HuH-7.5 (cell line): ENCODE measurements at regions not wholly inside any gene's neighbourhood (a gene's known extent, or its start where the extent isn't known, plus 50 kb on each side); places are given as distances from the start of the nearest gene placed in this dataset.
"Not testable (repeated sequence)": the region's sequence is repeated elsewhere in the genome, so short reads cannot be mapped to it uniquely, and the experiment has no call there.

ENCODE experiments used
- DNase-seq: peaks from one replicate; pipeline ENCODE4 v3.0.0; 2011; ENCODE audit warnings: low spot score

GRCh38 chr7:1342090-1342640, 109.5 kb downstream of the UNCX start:
- DNase-seq: no peak

DNA sequence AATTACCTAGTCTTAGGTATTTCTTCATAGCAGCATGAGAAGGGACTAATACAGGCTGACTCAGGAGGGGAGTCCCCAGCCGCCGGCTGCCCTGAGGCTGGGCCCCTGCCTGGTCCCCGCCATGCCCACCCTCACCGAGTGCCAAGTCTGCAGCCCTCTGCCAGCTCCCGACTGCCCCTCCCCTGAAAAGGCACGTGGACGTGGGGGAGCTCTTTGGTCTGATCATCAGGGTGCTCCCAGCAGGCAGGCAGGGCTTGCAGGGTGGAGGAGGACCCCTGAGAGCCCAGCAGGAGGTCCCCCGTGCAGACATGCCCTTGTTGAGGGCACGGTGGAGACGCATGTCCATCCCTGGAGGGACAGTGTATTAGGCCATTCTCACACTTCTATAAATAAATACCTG, 110.9 kb downstream of the UNCX start:
- DNase-seq: no peak

DNA sequence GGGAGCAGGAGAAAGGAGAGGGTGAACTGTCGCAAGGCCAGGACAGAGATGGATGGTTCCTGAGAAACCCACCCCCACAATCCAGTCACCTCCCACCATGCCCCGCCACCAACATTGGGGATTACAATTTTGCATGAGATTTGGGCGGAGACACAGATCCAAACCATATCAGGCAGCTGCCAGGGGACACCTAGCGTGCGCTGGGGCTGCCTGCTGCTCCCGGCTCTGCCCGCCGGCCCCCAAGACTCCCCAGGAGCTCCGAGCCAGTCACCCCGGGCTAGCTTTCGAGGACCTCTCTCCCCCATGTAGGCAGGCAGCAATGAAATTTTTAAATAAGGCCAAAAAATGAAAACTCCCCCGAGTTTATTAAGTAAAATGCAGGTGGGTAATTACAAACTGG, 111.7 kb downstream of the UNCX start:
- DNase-seq: no peak

DNA sequence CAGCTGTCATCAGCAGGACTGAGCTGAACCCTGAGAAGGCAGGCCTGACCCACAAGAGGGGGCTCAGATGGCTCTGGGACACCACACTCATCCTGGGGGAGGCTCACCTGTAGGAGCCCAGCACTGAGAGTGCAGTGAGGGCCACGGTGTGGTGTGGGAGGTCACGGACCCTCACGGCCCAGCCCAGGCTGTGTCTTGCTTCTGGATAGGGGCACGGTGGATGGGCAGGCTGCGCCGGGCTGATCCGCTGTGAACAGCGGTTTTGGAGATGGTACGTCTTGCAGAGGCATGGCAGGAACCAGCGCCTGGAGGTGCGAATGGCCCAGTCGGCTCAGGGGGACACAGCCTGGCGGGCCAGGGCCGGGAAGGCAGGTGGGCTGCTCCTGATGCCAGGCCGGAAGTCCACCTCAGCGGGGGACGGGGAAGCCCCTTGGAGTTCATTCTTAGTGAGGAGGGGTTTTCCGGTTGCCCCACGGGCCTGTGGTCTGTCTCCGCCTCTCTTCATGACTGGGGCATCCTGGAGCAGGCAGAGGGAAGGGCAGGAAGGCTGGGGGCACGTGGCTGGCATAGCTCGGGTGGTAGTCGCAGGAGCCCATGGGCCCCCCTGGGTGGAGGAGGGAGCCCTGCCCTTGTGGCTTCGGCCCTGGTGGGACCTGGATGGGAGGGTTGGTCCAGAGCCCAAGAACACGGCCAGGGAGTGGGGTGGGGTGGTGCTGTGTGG, 112.5 kb downstream of the UNCX start:
- DNase-seq: no peak

- DNase-seq: no peak
Measured at GRCh38 chr7:1345796-1346755, 113.2 kb downstream of the MICALL2 start.

DNA sequence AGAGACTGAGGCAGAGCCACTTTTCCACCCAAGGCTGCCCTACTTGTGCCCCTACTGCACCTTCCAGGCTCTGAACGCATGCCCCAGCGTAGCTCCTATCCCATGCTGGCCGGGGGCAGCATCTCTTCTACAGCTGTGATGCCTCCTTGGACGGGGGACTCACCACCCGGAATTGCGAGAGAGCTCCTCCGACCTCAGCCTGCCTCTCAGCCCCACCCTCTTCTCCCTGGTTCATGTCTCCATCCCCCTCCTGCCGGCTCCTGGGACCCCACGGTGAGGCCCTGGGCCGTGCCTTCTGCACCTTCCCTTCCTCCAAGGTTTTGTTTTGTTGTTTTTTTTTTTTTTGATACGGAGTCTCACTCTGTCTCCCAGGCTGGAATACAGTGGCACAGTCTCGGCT, 112.4 kb downstream of the MICALL2 start:
- no peak for DNase-seq

DNA sequence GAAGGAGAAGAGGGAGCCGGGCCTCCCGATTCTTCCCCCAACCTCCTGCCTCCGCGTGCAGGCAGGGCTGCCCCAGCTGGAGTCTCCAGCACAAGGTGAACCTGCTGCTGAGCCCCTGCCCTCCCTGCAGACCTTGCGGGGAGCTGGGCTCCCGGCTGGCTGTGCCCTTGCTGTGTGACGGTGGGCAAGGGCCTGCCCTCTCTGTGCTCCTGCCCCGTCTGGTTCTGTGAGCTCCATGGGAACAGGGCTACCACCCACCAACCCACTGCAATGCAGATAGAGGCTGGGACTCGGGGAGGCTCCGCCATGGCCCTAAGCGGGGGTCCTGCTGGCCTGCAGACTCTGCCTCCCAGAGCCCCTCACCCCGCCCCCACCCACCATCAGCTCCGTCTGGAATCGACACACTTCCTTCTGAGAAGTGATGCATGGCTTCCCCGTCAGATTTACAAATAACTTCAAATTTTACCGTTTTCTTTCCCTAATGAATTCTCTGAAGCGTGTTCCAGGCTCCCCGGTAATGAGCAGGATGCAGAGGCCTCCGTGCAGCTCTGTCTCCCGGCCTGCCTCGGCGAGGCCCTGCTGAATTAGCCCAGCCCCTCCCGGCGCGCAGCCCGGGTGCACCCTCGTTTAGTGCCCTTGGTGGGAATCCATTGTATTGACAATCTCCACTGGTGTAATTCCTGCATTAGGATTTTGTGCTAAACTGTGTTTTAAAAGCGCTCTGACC, 111.0 kb downstream of the MICALL2 start:
- no peak for DNase-seq

GRCh38 chr7:1348823-1349335, 110.4 kb downstream of the MICALL2 start:
- DNase-seq: no peak

GRCh38 chr7:1349351-1349761, 109.9 kb downstream of the MICALL2 start:
- DNase-seq: no peak

DNA sequence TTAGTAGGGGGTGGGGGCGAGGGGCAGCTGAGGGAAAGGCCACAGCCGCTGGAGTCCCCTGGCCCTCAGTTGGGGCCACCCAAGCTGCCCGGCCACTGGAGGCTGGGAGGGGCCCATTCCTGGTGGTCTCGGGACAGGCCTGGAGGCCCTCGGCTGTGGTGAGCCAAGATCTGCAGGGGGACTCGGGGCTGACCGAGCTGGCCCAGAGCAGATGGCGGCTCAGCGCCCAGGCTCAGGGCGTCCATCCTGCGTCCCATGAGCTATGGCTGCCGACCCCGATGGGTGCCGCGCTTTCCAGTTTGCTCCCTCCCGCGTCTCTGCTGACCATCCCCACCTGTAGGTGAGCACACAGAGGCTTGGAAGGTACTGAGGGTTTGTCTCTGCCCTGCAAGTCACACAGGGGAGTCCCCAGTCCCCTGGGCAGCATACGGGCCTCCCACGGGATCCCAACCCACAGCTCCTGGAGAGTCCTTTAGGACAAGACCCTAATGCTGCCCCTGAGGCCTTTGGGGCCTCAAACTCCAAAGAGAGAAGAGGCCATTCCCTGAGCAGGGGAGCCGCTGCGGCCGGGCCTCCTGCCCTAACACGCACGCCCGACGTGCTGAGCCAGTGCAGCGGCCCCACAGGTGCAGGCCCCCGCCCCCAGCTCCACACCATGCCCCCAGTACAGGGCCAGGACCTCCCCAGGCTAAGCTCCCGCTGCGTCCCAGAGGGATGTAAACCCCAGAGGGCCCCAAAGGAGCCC, 107.2 kb downstream of the MICALL2 start:
- no peak for DNase-seq

GRCh38 chr7:1352656-1353271, 106.5 kb downstream of the MICALL2 start:
- no peak for DNase-seq

DNA sequence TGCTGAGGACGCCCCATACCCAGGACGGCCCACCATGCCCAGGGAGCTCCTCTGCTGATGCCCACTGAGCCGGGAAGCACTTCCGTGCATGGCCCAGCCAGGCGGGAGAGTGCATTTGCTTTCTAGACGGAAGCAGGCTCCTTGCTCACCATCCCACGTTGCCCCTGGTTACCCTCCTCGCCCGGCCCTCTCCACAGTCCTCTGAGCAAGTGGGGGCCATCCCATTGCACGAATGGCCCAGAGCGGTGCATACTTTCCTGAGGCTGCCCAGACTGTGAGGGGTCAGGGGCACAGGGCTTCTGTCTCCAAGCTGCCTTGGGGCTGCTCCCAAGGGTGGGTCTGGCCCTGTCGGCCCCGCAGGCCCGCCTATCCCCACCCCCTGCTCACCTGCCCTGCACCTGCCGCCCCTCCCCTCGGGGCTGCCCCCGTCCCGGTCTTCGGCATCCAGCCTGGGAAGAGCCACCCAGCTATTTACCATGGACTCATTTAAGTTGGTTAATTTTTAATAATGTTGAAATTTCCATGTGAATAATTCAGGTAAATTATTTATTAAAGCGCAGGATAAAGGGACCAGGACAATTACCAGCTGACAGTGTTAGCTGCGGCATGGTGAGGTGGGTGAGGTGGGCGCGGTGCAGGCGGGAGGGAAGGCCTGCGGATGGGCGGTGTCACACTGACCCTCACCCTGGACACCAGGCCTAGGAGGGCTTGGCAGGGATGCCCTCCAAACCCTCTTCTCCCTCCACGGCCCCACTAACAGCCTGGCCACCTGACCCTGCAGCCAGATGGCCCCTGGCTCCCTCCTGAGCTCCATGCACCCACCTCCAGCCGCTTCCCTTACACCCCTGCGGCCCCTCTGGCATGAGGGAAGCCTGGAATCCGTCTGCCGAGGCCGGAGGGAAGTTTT, 104.4 kb downstream of the MICALL2 start:
- DNase-seq: no peak

DNA sequence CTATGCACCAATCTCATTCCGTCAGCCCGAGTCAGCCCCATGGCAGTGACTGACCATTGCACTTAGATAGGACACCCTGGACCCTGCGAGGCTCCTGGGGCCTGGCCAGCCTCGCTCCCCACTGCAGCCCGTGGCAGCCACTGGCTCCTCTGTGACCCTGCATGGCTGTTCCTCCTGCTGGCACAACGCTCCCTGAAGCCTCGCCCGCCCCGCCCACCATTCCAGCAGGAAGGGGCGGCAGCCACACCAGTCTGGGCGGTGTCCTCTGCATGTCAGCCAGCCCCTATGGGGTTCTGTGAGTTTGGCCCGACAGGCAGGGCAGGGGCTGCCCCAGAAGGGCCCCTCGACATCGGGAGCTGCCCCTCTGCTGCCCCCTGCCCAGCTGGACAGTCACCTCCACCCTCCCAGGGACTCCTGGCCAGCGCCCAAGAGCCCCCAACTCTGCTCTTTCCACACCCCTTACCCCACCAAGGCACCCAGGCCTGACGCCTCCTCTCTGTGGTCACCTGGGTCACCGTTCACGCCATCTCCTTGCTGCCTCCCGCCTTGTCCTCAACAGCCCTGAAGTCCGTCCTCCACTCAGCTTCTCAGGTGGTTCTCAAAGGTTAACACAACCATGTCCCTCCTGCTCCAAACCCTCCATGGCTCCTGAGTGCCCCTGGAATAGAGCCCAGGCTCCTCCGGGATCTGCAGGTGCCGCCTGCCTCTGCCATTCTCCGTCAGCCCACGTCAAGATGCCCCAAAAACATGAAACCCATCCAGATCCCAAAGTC, 103.5 kb downstream of the MICALL2 start:
- DNase-seq: no peak

DNA sequence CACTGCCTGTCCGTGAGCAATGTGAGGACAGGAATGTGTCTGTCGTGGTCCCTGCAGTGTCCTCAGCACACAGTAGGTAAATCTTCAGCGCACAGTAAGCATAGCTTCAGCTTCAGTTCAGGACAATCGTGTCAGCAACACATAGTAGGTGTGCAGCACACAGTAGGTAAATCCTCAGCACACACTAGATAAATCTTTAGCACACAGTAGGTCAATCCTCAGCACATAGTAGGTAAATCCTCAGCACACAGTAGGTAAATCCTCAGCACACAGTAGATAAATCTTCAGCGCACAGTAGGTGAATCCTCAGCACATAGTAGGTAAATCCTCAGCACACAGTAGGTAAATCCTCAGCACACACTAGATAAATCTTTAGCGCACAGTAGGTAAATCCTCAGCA, 102.4 kb downstream of the MICALL2 start:
- DNase-seq: not testable (repeated sequence)

DNA sequence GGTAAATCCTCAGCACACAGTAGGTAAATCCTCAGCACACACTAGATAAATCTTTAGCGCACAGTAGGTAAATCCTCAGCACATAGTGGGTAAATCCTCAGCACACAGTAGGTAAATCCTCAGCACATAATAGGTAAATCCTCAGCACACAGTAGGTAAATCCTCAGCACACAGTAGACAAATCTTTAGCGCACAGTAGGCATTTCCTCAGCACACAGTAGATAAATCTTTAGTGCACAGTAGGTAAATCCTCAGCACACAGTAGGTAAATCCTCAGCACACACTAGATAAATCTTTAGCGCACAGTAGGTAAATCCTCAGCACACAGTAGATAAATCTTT, 102.0 kb downstream of the MICALL2 start:
- DNase-seq: not testable (repeated sequence)

GRCh38 chr7:1357601-1358271, 101.5 kb downstream of the MICALL2 start:
- no peak for DNase-seq

GRCh38 chr7:1358376-1359050, 100.8 kb downstream of the MICALL2 start:
- no peak for DNase-seq

GRCh38 chr7:1359051-1359400, 100.2 kb downstream of the MICALL2 start:
- DNase-seq: no peak
